GM21737 (cell line): ENCODE measurements at regions not wholly inside any gene's neighbourhood (a gene's known extent, or its start where the extent isn't known, plus 50 kb on each side); places are given as distances from the start of the nearest gene placed in this dataset.

ENCODE experiments used
- ATAC-seq: cut with Tn5 transposase; IDR thresholded peaks from one replicate; pipeline ENCODE4 v1.9.1; 2021; ENCODE audit warnings: mild to moderate bottlenecking, moderate library complexity; ENCODE audit not compliant: unreplicated experiment

- no peak for ATAC-seq
Observed at GRCh38 chr20:60211618-60212463, 253.6 kb downstream of the CDH26 start.

GRCh38 chr20:60212695-60213094, 254.5 kb downstream of the CDH26 start:
- ATAC-seq = no peak

GRCh38 chr20:60213126-60213893, 255.1 kb downstream of the CDH26 start:
- no peak for ATAC-seq

GRCh38 chr20:60214901-60215815, 256.9 kb downstream of the CDH26 start:
- ATAC-seq = no peak

GRCh38 chr20:60215816-60216730, 257.9 kb downstream of the CDH26 start:
- ATAC-seq = no peak

GRCh38 chr20:60219231-60219630, 261.0 kb downstream of the CDH26 start:
- no peak for ATAC-seq

GRCh38 chr20:60219984-60220562, 261.9 kb downstream of the CDH26 start:
- no peak for ATAC-seq

GRCh38 chr20:60220706-60221105, 262.5 kb downstream of the CDH26 start:
- ATAC-seq = no peak

GRCh38 chr20:60221593-60221992, 263.4 kb downstream of the CDH26 start:
- no peak for ATAC-seq

- ATAC-seq = no peak
Observed at GRCh38 chr20:60222497-60222896, 264.3 kb downstream of the CDH26 start.

GRCh38 chr20:60223174-60223573, 265.0 kb downstream of the CDH26 start:
- ATAC-seq = no peak

GRCh38 chr20:60224914-60225313, 266.7 kb downstream of the CDH26 start:
- no peak for ATAC-seq

GRCh38 chr20:60228255-60228654, 270.0 kb downstream of the CDH26 start:
- no peak for ATAC-seq

- ATAC-seq = no peak
Observed at GRCh38 chr20:60232380-60232779, 274.2 kb downstream of the CDH26 start.

GRCh38 chr20:60233018-60233630, 274.9 kb downstream of the CDH26 start:
- no peak for ATAC-seq

- no peak for ATAC-seq
Observed at GRCh38 chr20:60236613-60237012, 278.4 kb downstream of the CDH26 start.

GRCh38 chr20:60237981-60238380, 279.8 kb downstream of the CDH26 start:
- no peak for ATAC-seq

GRCh38 chr20:60238992-60239660, 280.9 kb downstream of the CDH26 start:
- no peak for ATAC-seq

- ATAC-seq = no peak
Observed at GRCh38 chr20:60239956-60240355, 281.7 kb downstream of the CDH26 start.
